Peyer's patch (tissue), 4 donors: ENCODE measurements at regions not wholly inside any gene's neighbourhood (a gene's known extent, or its start where the extent isn't known, plus 50 kb on each side); places are given as distances from the start of the nearest gene placed in this dataset.

Experiments
- POLR2A ChIP-seq, 2 donors: fragments of 450-650 bp; IDR thresholded peaks; one replicate each; pipeline ENCODE4 v1.5.1; 2017; ENCODE audit warnings: antibody characterized with exemption in 2 of 2, mild to moderate bottlenecking in 2 of 2, moderate library complexity in 2 of 2
- TF ChIP-seq, protein P1 (sequence below), 6 experiments: fragments of 450-650 bp in 4 of 6; fragments of 200-600 bp in 2 of 6; sonication (generic) in 1 of 6; IDR thresholded peaks; one replicate each; pipeline ENCODE4 v1.5.1; 2017 to 2019; ENCODE audit warnings: antibody characterized with exemption in 6 of 6, mild to moderate bottlenecking in 3 of 6, moderate library complexity in 1 of 6

DNA sequence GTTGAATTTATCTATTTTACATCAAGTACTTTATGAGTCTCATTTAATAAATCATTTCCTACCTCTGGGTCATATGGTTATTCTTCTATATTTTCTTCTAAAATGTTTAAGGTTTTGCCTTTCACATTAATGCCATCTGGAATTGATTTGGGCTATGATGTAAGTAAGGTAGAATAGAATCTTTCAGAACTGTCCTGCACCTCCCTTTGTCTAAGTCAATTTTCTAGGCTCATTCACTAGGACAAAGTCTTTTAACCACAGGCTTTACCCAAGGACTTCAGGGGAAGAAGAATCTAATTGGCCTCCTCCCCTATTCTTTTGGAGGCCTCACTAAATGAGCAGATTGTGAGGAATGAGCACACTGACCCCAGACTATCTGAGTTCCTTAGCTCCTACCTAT is 146.0 kb downstream of the BBOX1 start:
- no peak for TF ChIP-seq POLR2A (IDR thresholded peaks at IDR 0.05)
- TF ChIP-seq, protein P1, sequence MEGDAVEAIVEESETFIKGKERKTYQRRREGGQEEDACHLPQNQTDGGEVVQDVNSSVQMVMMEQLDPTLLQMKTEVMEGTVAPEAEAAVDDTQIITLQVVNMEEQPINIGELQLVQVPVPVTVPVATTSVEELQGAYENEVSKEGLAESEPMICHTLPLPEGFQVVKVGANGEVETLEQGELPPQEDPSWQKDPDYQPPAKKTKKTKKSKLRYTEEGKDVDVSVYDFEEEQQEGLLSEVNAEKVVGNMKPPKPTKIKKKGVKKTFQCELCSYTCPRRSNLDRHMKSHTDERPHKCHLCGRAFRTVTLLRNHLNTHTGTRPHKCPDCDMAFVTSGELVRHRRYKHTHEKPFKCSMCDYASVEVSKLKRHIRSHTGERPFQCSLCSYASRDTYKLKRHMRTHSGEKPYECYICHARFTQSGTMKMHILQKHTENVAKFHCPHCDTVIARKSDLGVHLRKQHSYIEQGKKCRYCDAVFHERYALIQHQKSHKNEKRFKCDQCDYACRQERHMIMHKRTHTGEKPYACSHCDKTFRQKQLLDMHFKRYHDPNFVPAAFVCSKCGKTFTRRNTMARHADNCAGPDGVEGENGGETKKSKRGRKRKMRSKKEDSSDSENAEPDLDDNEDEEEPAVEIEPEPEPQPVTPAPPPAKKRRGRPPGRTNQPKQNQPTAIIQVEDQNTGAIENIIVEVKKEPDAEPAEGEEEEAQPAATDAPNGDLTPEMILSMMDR (IDR thresholded peaks at IDR 0.05) = no peak
